Activated CD4-positive, CD25-positive, alpha-beta regulatory T cell treated with anti-CD3 and anti-CD28 coated beads, Interleukin-2, amount 50 U/mL, for 72 hours (primary cell): ENCODE measurements at regions not wholly inside any gene's neighbourhood (a gene's known extent, or its start where the extent isn't known, plus 50 kb on each side); places are given as distances from the start of the nearest gene placed in this dataset.
"Not testable (repeated sequence)": the region's sequence is repeated elsewhere in the genome, so short reads cannot be mapped to it uniquely, and the experiment has no call there.

Experiments used
- DNase-seq: peaks from one replicate; pipeline ENCODE4 v3.0.0; 2021

GRCh38 chr12:38016602-38017001, 300.0 kb upstream of the ALG10B start:
- DNase-seq: no peak

- DNase-seq: no peak
Measured at GRCh38 chr12:38025916-38026315, 290.7 kb upstream of the ALG10B start.

- DNase-seq: no peak
Measured at GRCh38 chr12:38053113-38053512, 263.5 kb upstream of the ALG10B start.

GRCh38 chr12:38053655-38054464, 262.7 kb upstream of the ALG10B start:
- no peak for DNase-seq

- DNase-seq: no peak
Measured at GRCh38 chr12:38056701-38057689, 259.6 kb upstream of the ALG10B start.

GRCh38 chr12:38099686-38100085, 216.9 kb upstream of the ALG10B start:
- DNase-seq: no peak

GRCh38 chr12:38101753-38102152, 214.8 kb upstream of the ALG10B start:
- DNase-seq: no peak

- no peak for DNase-seq
Measured at GRCh38 chr12:38102197-38102596, 214.4 kb upstream of the ALG10B start.

GRCh38 chr12:38110026-38110699, 206.4 kb upstream of the ALG10B start:
- no peak for DNase-seq

- no peak for DNase-seq
Measured at GRCh38 chr12:38113991-38114390, 202.6 kb upstream of the ALG10B start.

GRCh38 chr12:38116968-38117367, 199.6 kb upstream of the ALG10B start:
- no peak for DNase-seq

GRCh38 chr12:38118632-38119031, 197.9 kb upstream of the ALG10B start:
- DNase-seq: no peak

- DNase-seq: no peak
Measured at GRCh38 chr12:38120438-38120837, 196.1 kb upstream of the ALG10B start.

- not testable (repeated sequence) for DNase-seq
Measured at GRCh38 chr12:38123028-38123427, 193.5 kb upstream of the ALG10B start.

GRCh38 chr12:38123566-38124246, 192.9 kb upstream of the ALG10B start:
- DNase-seq: no peak

GRCh38 chr12:38124247-38125012, 192.1 kb upstream of the ALG10B start:
- DNase-seq: no peak

- no peak for DNase-seq
Measured at GRCh38 chr12:38132139-38132538, 184.4 kb upstream of the ALG10B start.

GRCh38 chr12:38137287-38137686, 179.3 kb upstream of the ALG10B start:
- no peak for DNase-seq

- DNase-seq: no peak
Measured at GRCh38 chr12:38137716-38138115, 178.9 kb upstream of the ALG10B start.

GRCh38 chr12:38138225-38139221, 178.1 kb upstream of the ALG10B start:
- DNase-seq: peak; percentile 70
